HUES64 (cell line): ENCODE measurements at regions not wholly inside any gene's neighbourhood (a gene's known extent, or its start where the extent isn't known, plus 50 kb on each side); places are given as distances from the start of the nearest gene placed in this dataset.
"Not testable (repeated sequence)": the region's sequence is repeated elsewhere in the genome, so short reads cannot be mapped to it uniquely, and the experiment has no call there.

Experiments used
- H3K27ac ChIP-seq: 2 replicates; pipeline ENCODE4 v1.7.0; 2013; ENCODE audit warnings: low read depth, low read length, inconsistent platforms
- H3K27me3 ChIP-seq: 2 replicates; pipeline ENCODE4 v1.6.1; 2013; ENCODE audit warnings: mild to moderate bottlenecking, low read length; ENCODE audit not compliant: insufficient read depth
- H3K36me3 ChIP-seq: 2 replicates; pipeline ENCODE4 v1.6.1; 2013; ENCODE audit warnings: mild to moderate bottlenecking, low read length; ENCODE audit not compliant: insufficient read depth
- H3K4me1 ChIP-seq: 2 replicates; pipeline ENCODE4 v1.6.1; 2013; ENCODE audit warnings: mild to moderate bottlenecking, low read length, moderate library complexity; ENCODE audit not compliant: insufficient read depth
- H3K4me3 ChIP-seq: 2 replicates; pipeline ENCODE4 v1.5.1; 2013; ENCODE audit warnings: mild to moderate bottlenecking, low read length, moderate library complexity
- H3K9ac ChIP-seq: 2 replicates; pipeline ENCODE4 v1.6.1; 2013; ENCODE audit warnings: mild to moderate bottlenecking, low read depth, low read length
- H3K9me3 ChIP-seq: 2 replicates; pipeline ENCODE4 v1.6.1; 2013; ENCODE audit warnings: low read depth, low read length; ENCODE audit not compliant: insufficient read depth
- WGBS: fragments of 150-250, 120-280 bp; methylation state at CpG from one replicate; pipeline ENCODE4 v1.1.7; 2013; ENCODE audit warnings: missing lambda C conversion rate; 5-methylcytosine and 5-hydroxymethylcytosine counted together

- H3K9me3 ChIP-seq: no peaks in the 10 kb centered on the region; the same call in 1 of the 2 replicates
- no peaks in the 10 kb centered on the region for H3K36me3 ChIP-seq
- H3K27me3 ChIP-seq: no peaks in the 10 kb centered on the region
- H3K4me1 ChIP-seq: peaks cover 11% of the 10 kb centered on the region
- H3K27ac ChIP-seq: no peak overlapping the region
- no peak overlapping the region for H3K4me3 ChIP-seq
- no peak overlapping the region for H3K9ac ChIP-seq
Observed at GRCh38 chr7:116401711-116402110, 97.8 kb upstream of the CAV2 start.

DNA sequence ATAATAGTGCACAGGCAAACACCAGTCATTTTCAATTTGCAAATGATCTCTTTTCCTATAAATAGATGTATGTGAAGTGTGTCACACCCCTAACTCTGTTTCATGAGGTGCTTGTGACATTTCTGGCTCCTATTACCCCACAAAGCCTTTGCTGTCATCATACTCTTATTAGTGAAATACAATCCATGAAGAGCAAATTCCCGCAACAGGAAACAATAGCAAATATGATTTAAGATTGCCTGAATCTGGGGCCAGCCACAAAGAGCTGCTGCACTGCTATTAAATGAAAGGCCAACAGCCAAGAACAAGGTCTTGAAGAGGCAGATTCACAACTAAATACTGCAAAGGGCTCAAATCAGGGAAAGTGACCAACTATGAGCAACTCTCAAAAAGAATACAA, 96.3 kb upstream of the CAV2 start:
- Histone ChIP-seq H3K9ac (no peak overlapping the region), H3K36me3 (no peaks in the 10 kb centered on the region), H3K4me3 (no peak overlapping the region), H3K4me1 (peaks cover 11% of the 10 kb centered on the region), H3K9me3 (0 out of 2 replicates have a peak, but pooled peaks cover under 1% of the 10 kb centered on the region), H3K27me3 (no peaks in the 10 kb centered on the region), H3K27ac (no peak overlapping the region)
- WGBS: 97% methylated on average over 1 of the region's 1 CpG

- Histone ChIP-seq H3K27me3 (no peaks in the 10 kb centered on the region), H3K9ac (no peak overlapping the region), H3K9me3 (0 out of 2 replicates have a peak, but pooled peaks cover 5% of the 10 kb centered on the region), H3K4me3 (no peak overlapping the region), H3K4me1 (peaks cover 11% of the 10 kb centered on the region), H3K27ac (no peak overlapping the region), H3K36me3 (no peaks in the 10 kb centered on the region)
- 83% methylated on average over 2 of the region's 3 CpGs for WGBS
Observed at GRCh38 chr7:116404389-116404788, 95.1 kb upstream of the CAV2 start.

DNA sequence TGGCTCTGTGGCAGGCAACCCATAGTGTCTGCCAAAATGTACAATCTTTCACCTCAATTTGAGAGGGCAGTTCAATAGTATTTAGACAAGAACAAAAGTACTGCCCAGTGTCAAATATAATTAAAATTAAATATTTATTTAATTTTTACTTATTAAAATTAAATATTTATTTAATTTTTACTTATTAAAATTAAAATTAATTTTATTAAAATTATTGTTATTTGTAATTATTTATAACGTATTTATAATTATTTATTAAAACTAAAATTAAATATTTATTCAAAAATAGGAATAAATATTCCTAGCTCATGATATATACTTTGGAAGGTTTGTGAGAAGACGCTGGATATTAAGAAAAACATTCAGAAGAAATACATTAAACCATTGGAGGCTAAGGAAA, 93.7 kb upstream of the CAV2 start:
- no peak overlapping the region for H3K9ac ChIP-seq

GRCh38 chr7:116407165-116407564, 92.4 kb upstream of the CAV2 start:
- H3K4me3 ChIP-seq: no peak overlapping the region

More for the DNA sequence above, 93.7 kb upstream of the CAV2 start:
- Histone ChIP-seq H3K4me3 (no peak overlapping the region), H3K4me1 (no peaks in the 10 kb centered on the region), H3K9me3 (0 out of 2 replicates have a peak, but pooled peaks cover 5% of the 10 kb centered on the region), H3K27me3 (no peaks in the 10 kb centered on the region), H3K36me3 (no peaks in the 10 kb centered on the region), H3K27ac (no peak overlapping the region)
- WGBS: no CpG with 5 or more reads among the region's 2 CpGs

DNA sequence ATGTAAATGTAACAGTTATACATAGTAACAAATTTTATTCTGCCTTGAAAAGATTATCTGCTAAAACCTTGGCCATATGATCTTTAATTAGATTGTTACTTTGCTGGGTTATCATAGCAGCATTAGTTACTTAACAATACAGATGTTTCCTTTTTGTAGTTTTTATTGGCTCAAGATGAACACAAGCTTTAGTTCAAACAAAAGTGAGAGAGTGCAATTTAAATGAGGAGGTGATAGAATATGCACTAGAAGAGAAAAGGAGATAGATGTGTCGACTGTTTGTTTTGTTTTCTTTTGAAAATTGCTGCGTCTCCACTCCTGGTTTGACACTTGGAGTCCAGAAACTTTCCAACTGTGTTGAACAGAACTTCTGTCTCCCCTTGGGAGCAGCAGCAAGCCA, 91.4 kb upstream of the CAV2 start:
- no peak overlapping the region for H3K27ac ChIP-seq
- H3K4me3 ChIP-seq: no peak overlapping the region
- no peaks in the 10 kb centered on the region for H3K36me3 ChIP-seq
- no peak overlapping the region for H3K9ac ChIP-seq
- 92% methylated on average over 2 of the region's 2 CpGs for WGBS
- H3K4me1 ChIP-seq: no peaks in the 10 kb centered on the region
- 0 out of 2 replicates have a peak, but pooled peaks cover 5% of the 10 kb centered on the region for H3K9me3 ChIP-seq
- no peaks in the 10 kb centered on the region for H3K27me3 ChIP-seq

More at GRCh38 chr7:116407165-116407564, 92.4 kb upstream of the CAV2 start:
- Histone ChIP-seq H3K4me1 (no peaks in the 10 kb centered on the region), H3K27ac (no peak overlapping the region), H3K9me3 (0 out of 2 replicates have a peak, but pooled peaks cover 5% of the 10 kb centered on the region), H3K9ac (no peak overlapping the region), H3K36me3 (no peaks in the 10 kb centered on the region), H3K27me3 (no peaks in the 10 kb centered on the region)
- WGBS: 96% methylated on average over 3 of the region's 3 CpGs

- H3K4me1 ChIP-seq, H3K27ac ChIP-seq, H3K9ac ChIP-seq, H3K36me3 ChIP-seq, H3K27me3 ChIP-seq, H3K4me3 ChIP-seq, H3K9me3 ChIP-seq: not testable (repeated sequence)
- 85% methylated on average over 26 of the region's 28 CpGs for WGBS
Observed at GRCh38 chr7:116408831-116409453, 90.6 kb upstream of the CAV2 start.

DNA sequence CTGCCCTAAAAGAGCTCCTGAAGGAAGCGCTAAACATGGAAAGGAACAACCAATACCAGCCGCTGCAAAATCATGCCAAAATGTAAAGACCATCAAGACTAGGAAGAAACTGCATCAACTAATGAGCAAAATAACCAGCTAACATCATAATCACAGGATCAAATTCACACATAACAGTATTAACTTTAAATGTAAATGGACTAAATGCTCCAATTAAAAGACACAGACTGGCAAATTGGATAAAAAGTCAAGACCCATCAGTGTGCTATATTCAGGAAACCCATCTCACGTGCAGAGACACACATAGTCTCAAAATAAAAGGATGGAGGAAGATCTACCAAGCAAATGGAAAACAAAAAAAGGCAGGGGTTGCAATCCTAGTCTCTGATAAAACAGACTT, 88.8 kb upstream of the CAV2 start:
- WGBS: no CpG with 5 or more reads among the region's 3 CpGs

GRCh38 chr7:116417593-116418345, 81.8 kb upstream of the CAV2 start:
- peaks cover 6% of the 10 kb centered on the region; the same call in 1 of the 2 replicates for H3K4me1 ChIP-seq
- no peak overlapping the region for H3K9ac ChIP-seq
- no peak overlapping the region for H3K27ac ChIP-seq
- H3K36me3 ChIP-seq: no peaks in the 10 kb centered on the region
- H3K27me3 ChIP-seq: no peaks in the 10 kb centered on the region
- no peaks in the 10 kb centered on the region for H3K9me3 ChIP-seq
- WGBS: 92% methylated on average over 6 of the region's 7 CpGs
- no peak overlapping the region for H3K4me3 ChIP-seq

More for the DNA sequence above, 88.8 kb upstream of the CAV2 start:
- not testable (repeated sequence) for H3K36me3 ChIP-seq, H3K9me3 ChIP-seq, H3K9ac ChIP-seq, H3K27me3 ChIP-seq, H3K4me1 ChIP-seq, H3K4me3 ChIP-seq, H3K27ac ChIP-seq

GRCh38 chr7:116418524-116418923, 81.0 kb upstream of the CAV2 start:
- Histone ChIP-seq H3K9me3 (no peaks in the 10 kb centered on the region), H3K27ac (no peak overlapping the region), H3K4me3 (no peak overlapping the region), H3K27me3 (no peaks in the 10 kb centered on the region), H3K4me1 (peaks cover 6% of the 10 kb centered on the region; the same call in 1 of the 2 replicates), H3K9ac (no peak overlapping the region), H3K36me3 (no peaks in the 10 kb centered on the region)

DNA sequence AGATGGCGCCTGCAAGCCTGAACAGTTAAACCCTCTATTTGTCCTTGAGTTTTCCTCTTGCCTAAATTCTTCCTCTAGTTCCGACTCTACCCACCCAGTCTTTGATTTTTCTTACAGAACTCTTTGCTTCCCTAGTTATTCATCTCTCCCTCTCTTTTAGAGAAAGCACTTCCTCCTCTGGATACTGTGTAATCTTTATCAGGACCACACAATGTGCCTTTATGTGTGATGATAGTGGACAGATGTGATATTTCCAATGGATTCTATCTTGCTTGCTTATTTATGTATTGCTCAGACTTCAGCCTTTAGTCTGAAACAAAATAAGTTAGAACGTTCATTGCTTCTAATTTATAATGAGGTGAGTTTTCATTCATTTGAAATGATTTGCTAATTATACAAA, 79.5 kb upstream of the CAV2 start:
- Histone ChIP-seq H3K36me3 (no peaks in the 10 kb centered on the region), H3K27ac (no peak overlapping the region), H3K9ac (no peak overlapping the region), H3K4me1 (peaks cover 14% of the 10 kb centered on the region), H3K27me3 (no peaks in the 10 kb centered on the region), H3K9me3 (no peaks in the 10 kb centered on the region), H3K4me3 (no peak overlapping the region)
- 80% methylated on average over 3 of the region's 3 CpGs for WGBS
